Epithelial cell of prostate (primary cell): ENCODE measurements at regions not wholly inside any gene's neighbourhood (a gene's known extent, or its start where the extent isn't known, plus 50 kb on each side); places are given as distances from the start of the nearest gene placed in this dataset.

Experiments used
- DNase-seq: peaks from one replicate; pipeline ENCODE4 v3.0.0-alpha.2; 2011; ENCODE audit warnings: low read depth, low spot score
- H3K27ac ChIP-seq: fragments of 450-650 bp; 2 replicates; pipeline ENCODE4 v1.5.1; 2017; ENCODE audit warnings: mild to moderate bottlenecking

GRCh38 chr13:57784633-57785032 lies 153.1 kb downstream of the PCDH17 start:
- no peak overlapping the region for H3K27ac ChIP-seq

GRCh38 chr13:57787058-57787791 lies 155.7 kb downstream of the PCDH17 start:
- DNase-seq = no peak
- H3K27ac ChIP-seq = no peak overlapping the region

More at GRCh38 chr13:57784633-57785032, 153.1 kb downstream of the PCDH17 start:
- no peak for DNase-seq

GRCh38 chr13:57799624-57800023 lies 168.1 kb downstream of the PCDH17 start:
- no peak for DNase-seq
- H3K27ac ChIP-seq = no peak overlapping the region

GRCh38 chr13:57813651-57814050 lies 182.1 kb downstream of the PCDH17 start:
- DNase-seq = no peak
- H3K27ac ChIP-seq = no peak overlapping the region

GRCh38 chr13:57815600-57815999 lies 184.1 kb downstream of the PCDH17 start:
- DNase-seq = no peak
- no peak overlapping the region for H3K27ac ChIP-seq

GRCh38 chr13:57820924-57821323 lies 189.4 kb downstream of the PCDH17 start:
- DNase-seq = no peak
- no peak overlapping the region for H3K27ac ChIP-seq

GRCh38 chr13:57823704-57824103 lies 192.2 kb downstream of the PCDH17 start:
- H3K27ac ChIP-seq = no peak overlapping the region
- no peak for DNase-seq

- DNase-seq = no peak
Observed at GRCh38 chr13:57824121-57824520, 192.6 kb downstream of the PCDH17 start.

GRCh38 chr13:57825066-57825465 lies 193.5 kb downstream of the PCDH17 start:
- no peak overlapping the region for H3K27ac ChIP-seq
- no peak for DNase-seq

More at GRCh38 chr13:57824121-57824520, 192.6 kb downstream of the PCDH17 start:
- no peak overlapping the region for H3K27ac ChIP-seq

GRCh38 chr13:57829496-57829895 lies 198.0 kb downstream of the PCDH17 start:
- DNase-seq = no peak
- no peak overlapping the region for H3K27ac ChIP-seq

- no peak for DNase-seq
- no peak overlapping the region for H3K27ac ChIP-seq
Observed at GRCh38 chr13:57832187-57832586, 200.6 kb downstream of the PCDH17 start.

- H3K27ac ChIP-seq = no peak overlapping the region
- no peak for DNase-seq
Observed at GRCh38 chr13:57837801-57838200, 206.3 kb downstream of the PCDH17 start.

- no peak overlapping the region for H3K27ac ChIP-seq
- no peak for DNase-seq
Observed at GRCh38 chr13:57843521-57843920, 212.0 kb downstream of the PCDH17 start.

- no peak for DNase-seq
- no peak overlapping the region for H3K27ac ChIP-seq
Observed at GRCh38 chr13:57846600-57847173, 215.1 kb downstream of the PCDH17 start.

GRCh38 chr13:57857945-57858344 lies 226.4 kb downstream of the PCDH17 start:
- DNase-seq = no peak
- no peak overlapping the region for H3K27ac ChIP-seq

- no peak for DNase-seq
Observed at GRCh38 chr13:57858376-57858775, 226.8 kb downstream of the PCDH17 start.

GRCh38 chr13:57862879-57863278 lies 231.3 kb downstream of the PCDH17 start:
- DNase-seq = no peak
- H3K27ac ChIP-seq = no peak overlapping the region

More at GRCh38 chr13:57858376-57858775, 226.8 kb downstream of the PCDH17 start:
- H3K27ac ChIP-seq = no peak overlapping the region

GRCh38 chr13:57865600-57866294 lies 234.2 kb downstream of the PCDH17 start:
- no peak overlapping the region for H3K27ac ChIP-seq
- no peak for DNase-seq

GRCh38 chr13:57874530-57874929 lies 243.0 kb downstream of the PCDH17 start:
- no peak for DNase-seq
- no peak overlapping the region for H3K27ac ChIP-seq

- DNase-seq = no peak
Observed at GRCh38 chr13:57877601-57878000, 246.1 kb downstream of the PCDH17 start.

GRCh38 chr13:57878291-57878690 lies 246.7 kb downstream of the PCDH17 start:
- H3K27ac ChIP-seq = no peak overlapping the region
- DNase-seq = no peak

More at GRCh38 chr13:57877601-57878000, 246.1 kb downstream of the PCDH17 start:
- no peak overlapping the region for H3K27ac ChIP-seq
